ENCODE measurements at regions not wholly inside any gene's neighbourhood (a gene's known extent, or its start where the extent isn't known, plus 50 kb on each side); places are given as distances from the start of the nearest gene placed in this dataset.

DNA sequence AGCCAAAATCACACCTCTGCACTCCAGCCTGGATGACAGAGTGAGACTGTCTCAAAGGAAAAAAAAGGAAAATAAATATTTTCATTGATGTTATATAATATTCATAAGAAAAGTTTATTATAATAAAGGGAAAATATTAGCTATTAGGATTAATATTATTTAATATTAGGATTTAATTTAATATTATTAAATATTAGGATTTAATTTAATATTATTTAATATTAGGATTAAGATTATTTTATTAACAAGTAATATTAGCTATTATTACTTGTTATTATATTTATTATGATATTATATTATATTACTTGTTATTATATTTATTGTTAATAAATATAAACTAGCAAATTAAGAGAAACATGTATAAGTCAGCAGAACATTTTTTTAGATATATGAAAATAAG lies 518.1 kb downstream of the FSCB start:
- DNase-seq, result no peak
- H3K36me3 Mint-ChIP-seq, result no peaks in the 10 kb centered on the region
- no peaks in the 10 kb centered on the region for H3K27me3 Mint-ChIP-seq
- no peak overlapping the region for H3K27ac Mint-ChIP-seq
- H3K4me1 Mint-ChIP-seq, result no peaks in the 10 kb centered on the region
- peaks cover 3% of the 10 kb centered on the region for H3K9me3 Mint-ChIP-seq
- H3K4me3 Mint-ChIP-seq, result no peak overlapping the region

DNA sequence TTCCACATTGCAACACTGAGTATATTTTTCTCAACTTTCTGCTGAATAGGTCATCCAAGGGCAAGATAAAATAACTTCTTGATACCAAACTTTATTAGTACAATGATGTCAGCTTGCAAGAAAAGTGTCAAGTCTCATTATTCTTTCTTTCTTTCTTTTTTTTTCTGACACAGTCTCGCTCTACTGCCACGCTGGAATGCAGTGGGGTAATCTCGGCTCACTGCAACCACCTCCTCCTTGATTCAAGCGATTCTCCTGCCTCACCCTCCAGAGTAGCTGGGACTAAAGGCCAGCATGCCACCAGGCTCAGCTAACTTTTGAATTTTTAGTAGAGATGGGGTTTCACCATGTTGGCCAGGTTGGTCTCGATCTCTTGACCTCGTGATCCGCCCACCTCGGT lies 523.4 kb downstream of the FSCB start:
- DNase-seq, result no peak
- peaks cover 8% of the 10 kb centered on the region for H3K9me3 Mint-ChIP-seq
- no peaks in the 10 kb centered on the region for H3K4me1 Mint-ChIP-seq
- H3K27me3 Mint-ChIP-seq, result no peaks in the 10 kb centered on the region
- H3K36me3 Mint-ChIP-seq, result no peaks in the 10 kb centered on the region
- H3K27ac Mint-ChIP-seq, result no peak overlapping the region
- H3K4me3 Mint-ChIP-seq, result no peak overlapping the region

DNA sequence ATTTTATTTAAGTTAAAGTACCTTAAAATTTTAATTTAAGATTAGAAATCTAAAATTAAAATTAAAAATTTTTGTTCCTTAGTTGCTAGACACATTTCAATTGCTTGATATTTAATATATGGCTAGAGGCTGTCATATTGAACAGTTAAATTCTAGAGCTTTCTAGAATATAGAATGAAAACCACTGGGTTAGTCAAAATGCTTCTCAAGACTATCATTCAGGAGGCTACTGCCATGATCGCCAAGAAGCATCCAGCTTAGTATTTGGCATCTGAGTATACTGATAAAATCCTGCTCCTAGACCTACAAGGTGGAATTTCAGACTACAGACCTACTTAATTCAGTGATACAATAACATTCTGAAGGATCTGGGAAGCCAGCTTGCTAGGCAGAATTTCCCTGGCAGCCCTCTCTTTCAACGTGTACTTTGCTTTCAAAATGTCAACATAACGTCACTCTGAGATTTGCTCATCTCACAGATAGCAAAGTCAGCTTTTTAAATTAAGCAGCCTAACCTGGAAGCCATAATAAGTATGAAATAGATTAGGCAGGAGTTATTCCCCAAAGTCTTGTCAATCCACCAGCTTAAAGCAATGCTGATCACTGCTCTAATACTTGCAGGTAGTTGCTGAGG lies 525.8 kb downstream of the FSCB start:
- no peak overlapping the region for H3K4me3 Mint-ChIP-seq
- peaks cover 10% of the 10 kb centered on the region for H3K9me3 Mint-ChIP-seq

DNA sequence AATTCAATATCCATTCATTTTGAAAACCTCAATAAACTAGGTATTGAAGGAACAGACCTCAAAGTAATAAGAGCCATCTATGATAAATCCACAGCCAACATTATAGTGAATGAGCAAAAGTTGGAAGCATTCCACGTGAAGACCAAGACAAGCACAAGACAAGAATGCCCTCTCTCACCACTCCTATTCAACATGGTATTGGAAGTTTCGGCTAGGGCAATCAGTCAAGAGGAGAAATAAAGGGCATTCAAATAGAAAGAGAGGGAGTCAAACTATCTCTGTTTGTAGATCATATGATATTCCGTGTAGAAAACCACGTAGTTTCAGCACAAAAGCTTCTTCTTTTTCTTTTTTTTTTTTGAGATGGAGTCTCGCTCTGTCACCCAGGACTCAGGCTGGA lies 550.3 kb downstream of the FSCB start:
- no peak for DNase-seq
- no peaks in the 10 kb centered on the region for H3K36me3 Mint-ChIP-seq
- H3K4me1 Mint-ChIP-seq, result no peaks in the 10 kb centered on the region
- H3K27ac Mint-ChIP-seq, result no peak overlapping the region
- H3K27me3 Mint-ChIP-seq, result no peaks in the 10 kb centered on the region
- no peak overlapping the region for H3K4me3 Mint-ChIP-seq
- peaks cover 2% of the 10 kb centered on the region for H3K9me3 Mint-ChIP-seq

More for the DNA sequence above, 525.8 kb downstream of the FSCB start:
- no peak for DNase-seq
- no peaks in the 10 kb centered on the region for H3K27me3 Mint-ChIP-seq
- no peaks in the 10 kb centered on the region for H3K36me3 Mint-ChIP-seq
- no peak overlapping the region for H3K27ac Mint-ChIP-seq
- H3K4me1 Mint-ChIP-seq, result no peaks in the 10 kb centered on the region

DNA sequence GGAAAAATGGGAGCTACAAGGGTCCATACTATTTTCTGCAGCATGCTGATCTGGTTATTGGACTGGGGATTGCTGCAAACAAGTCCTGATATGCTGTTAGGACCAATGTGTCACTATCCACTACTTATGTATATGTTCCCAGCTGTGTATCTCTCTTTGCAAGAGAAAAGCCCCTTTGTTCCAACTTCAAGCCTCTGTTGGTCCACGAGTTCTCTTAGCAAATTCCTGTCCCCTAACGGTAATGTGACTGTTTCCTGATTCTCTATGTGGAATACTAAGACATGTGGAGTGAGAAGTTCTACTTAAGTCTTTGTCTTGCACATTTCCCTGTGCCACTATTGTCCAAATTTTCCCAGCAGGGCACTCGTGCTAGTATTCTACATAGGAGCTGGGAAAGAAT lies 557.7 kb downstream of the FSCB start:
- Mint-ChIP-seq H3K4me3 (no peak overlapping the region), H3K36me3 (no peaks in the 10 kb centered on the region), H3K9me3 (peaks cover 2% of the 10 kb centered on the region), H3K27ac (no peak overlapping the region), H3K27me3 (no peaks in the 10 kb centered on the region), H3K4me1 (no peaks in the 10 kb centered on the region)
- DNase-seq, result no peak

DNA sequence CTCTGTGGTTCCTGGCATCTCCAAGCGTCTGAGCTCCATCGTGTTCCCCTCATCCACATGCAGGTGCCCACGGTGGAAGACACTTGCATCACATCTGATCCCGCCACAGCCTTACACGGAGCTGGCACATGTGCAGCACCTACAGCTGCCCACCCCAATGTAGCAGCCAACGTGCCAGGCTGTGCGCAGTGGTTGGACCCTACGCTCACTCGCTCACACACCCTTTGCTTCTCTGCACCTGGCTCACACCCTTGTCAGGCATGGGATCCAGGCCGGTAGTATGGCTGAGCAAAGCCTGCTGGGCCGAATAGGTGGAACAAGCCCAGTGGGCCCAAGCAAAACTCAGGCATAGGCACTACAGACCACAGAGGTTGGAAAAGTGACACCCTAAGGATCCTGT lies 567.2 kb downstream of the FSCB start:
- no peak overlapping the region for H3K4me3 Mint-ChIP-seq
- no peak for DNase-seq
- H3K4me1 Mint-ChIP-seq, result no peaks in the 10 kb centered on the region
- H3K9me3 Mint-ChIP-seq, result peaks cover 5% of the 10 kb centered on the region
- no peaks in the 10 kb centered on the region for H3K36me3 Mint-ChIP-seq
- H3K27ac Mint-ChIP-seq, result no peak overlapping the region
- H3K27me3 Mint-ChIP-seq, result no peaks in the 10 kb centered on the region

DNA sequence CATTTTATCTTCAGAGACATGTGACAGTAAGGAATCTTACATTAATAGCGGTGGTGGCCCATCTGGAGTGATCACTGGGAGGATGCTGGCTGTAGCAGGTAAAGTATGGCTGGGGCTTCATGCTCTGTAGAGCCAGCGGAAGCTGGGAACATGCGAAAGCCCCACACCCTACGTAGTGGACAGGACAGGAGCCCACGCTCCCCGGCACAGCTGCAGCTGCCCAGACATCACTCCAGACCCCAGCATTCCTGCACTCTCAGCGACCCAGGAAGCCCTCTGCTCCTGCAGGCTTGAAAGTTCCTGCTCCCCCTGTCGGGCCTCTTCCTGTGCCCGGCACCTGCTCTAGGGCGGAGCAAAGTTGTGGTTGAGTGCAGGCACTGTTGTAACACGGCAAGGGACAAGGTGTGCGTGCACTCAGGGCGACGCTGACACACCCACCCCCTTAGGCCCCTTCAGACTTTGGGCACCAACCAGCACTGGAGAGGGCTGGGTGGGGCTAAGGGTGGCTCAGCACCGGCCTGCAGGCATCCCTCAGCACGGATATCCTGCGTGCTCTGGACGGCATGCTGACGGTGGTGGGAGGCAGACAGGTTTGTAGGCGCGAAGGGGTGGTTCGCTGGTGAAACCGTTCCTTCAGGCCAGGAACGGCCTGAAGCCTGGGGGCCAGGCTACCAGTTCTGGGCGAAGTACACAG lies 568.3 kb downstream of the FSCB start:
- Mint-ChIP-seq H3K36me3 (no peaks in the 10 kb centered on the region), H3K27ac (no peak overlapping the region), H3K27me3 (no peaks in the 10 kb centered on the region), H3K4me3 (no peak overlapping the region), H3K4me1 (no peaks in the 10 kb centered on the region), H3K9me3 (peaks cover 5% of the 10 kb centered on the region)
- DNase-seq, result no peak

DNA sequence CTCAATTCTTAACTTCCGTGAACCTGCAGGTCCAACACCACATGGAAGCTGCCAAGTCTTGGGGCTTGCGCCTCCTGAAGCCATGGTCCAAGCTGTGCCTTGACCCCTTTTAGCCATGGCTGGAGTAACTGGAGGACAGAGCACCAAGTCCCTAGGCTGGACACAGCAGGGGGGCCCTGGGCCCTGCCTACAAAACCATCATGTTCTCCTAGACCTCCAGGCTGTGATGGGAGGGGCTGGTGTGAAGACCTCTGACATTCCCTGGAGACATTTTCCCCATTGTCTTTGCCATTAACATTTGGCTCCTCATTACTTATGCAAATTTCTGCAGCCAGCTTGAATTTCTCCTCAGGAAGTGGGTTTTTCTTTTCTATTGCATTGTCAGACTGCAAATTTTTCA lies 570.1 kb downstream of the FSCB start:
- Mint-ChIP-seq H3K4me3 (no peak overlapping the region), H3K27me3 (no peaks in the 10 kb centered on the region), H3K4me1 (no peaks in the 10 kb centered on the region), H3K27ac (no peak overlapping the region), H3K36me3 (no peaks in the 10 kb centered on the region), H3K9me3 (peaks cover 1% of the 10 kb centered on the region)
- DNase-seq, result no peak

DNA sequence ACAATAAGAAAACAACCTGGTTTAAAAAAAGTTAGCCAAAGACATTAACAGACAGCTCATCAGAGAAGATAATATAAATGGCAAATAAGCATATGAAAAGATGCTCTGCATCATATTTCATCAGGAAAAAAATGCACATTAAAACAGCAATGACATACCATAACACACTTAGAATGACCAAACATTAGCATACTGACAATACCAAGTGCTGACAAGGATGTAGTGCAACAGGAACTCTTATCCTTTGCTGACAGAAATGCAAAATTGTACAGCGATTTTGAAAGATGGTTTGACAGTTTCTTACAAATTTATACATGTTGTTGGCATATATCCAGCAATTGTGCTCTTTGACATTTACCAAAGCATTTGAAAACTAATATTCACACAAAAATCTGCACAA lies 573.0 kb downstream of the FSCB start:
- H3K36me3 Mint-ChIP-seq, result no peaks in the 10 kb centered on the region
- H3K27me3 Mint-ChIP-seq, result no peaks in the 10 kb centered on the region
- DNase-seq, result no peak
- H3K4me1 Mint-ChIP-seq, result no peaks in the 10 kb centered on the region
- H3K4me3 Mint-ChIP-seq, result no peak overlapping the region
- H3K9me3 Mint-ChIP-seq, result peaks cover 8% of the 10 kb centered on the region
- H3K27ac Mint-ChIP-seq, result no peak overlapping the region

DNA sequence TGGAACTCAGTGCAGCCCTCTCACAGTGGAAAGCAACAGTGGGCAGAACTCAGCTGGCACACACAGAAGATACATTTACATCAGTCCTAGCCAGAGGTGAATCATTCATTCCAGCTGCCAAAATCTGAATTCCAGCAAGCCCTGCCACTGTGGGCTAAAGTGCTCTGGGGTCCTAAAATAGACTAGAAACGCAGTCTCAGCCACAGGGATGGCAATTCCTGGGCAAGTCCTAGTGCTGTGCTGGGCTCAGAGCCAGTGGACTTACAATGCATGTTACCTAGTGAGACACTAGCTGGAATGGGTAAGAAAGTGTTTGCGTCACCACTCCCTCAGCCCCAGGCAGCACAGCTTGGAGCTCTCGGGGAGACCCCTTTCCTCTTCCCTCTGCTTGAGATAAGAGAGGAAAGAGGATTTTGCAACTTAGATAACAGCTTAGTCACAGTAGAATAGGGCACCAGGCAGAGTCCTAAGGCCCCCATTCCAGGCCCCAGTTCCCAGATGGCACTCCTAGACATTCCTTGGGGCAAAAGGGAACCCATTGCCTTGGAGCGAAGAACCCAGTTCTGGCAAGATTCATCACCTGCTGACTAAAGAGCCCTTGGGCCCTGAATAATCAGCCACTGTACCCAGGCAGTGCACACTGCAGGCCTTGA lies 592.9 kb downstream of the FSCB start:
- no peaks in the 10 kb centered on the region for H3K36me3 Mint-ChIP-seq
- no peak overlapping the region for H3K4me3 Mint-ChIP-seq
- DNase-seq, result no peak
- H3K27me3 Mint-ChIP-seq, result no peaks in the 10 kb centered on the region
- no peak overlapping the region for H3K27ac Mint-ChIP-seq
- H3K9me3 Mint-ChIP-seq, result peaks cover 1% of the 10 kb centered on the region
- no peaks in the 10 kb centered on the region for H3K4me1 Mint-ChIP-seq

DNA sequence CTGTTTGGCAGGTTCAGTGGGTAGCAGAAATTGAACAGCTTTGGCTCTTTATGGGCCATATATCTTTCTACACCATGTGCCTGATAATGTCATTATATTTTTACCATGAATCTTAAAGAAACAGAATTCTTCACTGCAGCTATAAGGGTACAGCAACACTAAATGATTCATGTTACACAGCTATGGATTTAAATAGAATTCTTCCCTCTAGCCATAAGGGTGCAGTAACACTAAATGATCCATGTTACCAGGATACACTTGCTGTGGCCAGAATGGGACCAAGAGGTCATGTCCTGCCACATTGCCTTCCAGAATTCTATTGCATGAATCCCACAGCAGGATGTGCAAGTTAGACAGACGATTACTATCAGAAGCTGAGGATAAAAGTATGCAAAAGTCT lies 603.9 kb downstream of the FSCB start:
- no peak for DNase-seq
- Mint-ChIP-seq H3K27ac (no peak overlapping the region), H3K4me3 (no peak overlapping the region), H3K9me3 (peaks cover 6% of the 10 kb centered on the region), H3K4me1 (no peaks in the 10 kb centered on the region), H3K27me3 (no peaks in the 10 kb centered on the region), H3K36me3 (no peaks in the 10 kb centered on the region)

DNA sequence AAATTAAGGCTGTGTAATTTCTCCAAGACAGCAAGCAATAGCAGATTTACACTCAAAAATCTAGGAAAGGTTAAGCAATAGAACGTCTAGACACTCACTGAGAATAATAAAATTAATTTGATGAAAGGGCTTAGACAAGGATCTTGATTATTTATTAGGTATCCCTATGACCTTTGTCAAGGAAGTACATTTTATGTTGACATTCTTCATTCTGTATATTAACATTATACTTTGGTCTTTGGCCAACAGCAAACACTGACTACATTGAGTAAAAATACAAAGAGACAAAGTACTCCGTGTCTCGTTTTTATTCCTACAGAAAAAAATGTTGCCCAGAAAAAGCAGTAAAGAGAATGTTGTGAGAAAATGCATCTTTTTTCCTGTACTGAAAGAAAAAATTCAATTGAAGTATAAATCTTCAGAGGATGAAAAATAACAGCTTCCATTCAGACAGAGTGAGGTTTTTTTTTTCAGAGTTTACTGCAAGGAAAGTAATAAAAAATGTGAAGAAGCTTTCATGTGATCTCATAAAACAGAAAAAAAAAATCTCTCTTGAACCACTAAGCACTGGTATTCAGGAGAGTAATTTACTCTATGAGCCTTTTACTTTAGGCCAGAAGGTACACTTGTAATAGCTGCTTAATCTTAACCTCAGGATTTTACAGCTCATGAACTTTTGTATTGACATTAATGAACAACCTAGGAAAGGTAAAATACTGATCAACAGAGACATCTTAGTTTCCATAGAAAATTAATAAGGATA lies 605.0 kb downstream of the FSCB start:
- no peaks in the 10 kb centered on the region for H3K27me3 Mint-ChIP-seq
- peaks cover 6% of the 10 kb centered on the region for H3K9me3 Mint-ChIP-seq

DNA sequence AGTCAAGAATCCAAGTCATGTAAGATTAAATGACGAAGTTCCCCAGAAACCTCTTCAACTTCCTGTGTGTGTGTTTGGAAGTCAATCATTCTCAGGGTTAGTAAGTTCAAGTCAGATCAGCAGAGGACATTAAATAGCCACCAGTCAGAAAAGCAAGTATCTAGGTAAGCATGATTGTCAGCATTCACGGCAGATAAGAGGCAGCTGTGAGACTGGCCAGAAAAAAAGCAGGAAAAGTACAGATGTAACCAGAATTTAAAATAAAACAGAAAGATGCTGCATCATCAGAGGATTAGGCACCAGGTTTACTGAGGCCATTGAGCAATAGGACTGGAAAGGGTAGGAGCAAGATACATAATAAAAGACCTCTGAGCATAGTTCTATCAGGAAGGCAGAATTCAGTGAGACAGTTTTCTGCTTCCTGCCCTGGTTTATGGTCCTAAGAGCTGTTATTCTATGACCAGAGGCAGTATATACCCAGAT lies 606.9 kb downstream of the FSCB start:
- H3K9me3 Mint-ChIP-seq, result peaks cover 1% of the 10 kb centered on the region
- no peaks in the 10 kb centered on the region for H3K36me3 Mint-ChIP-seq
- no peaks in the 10 kb centered on the region for H3K27me3 Mint-ChIP-seq
- H3K27ac Mint-ChIP-seq, result no peak overlapping the region
- H3K4me3 Mint-ChIP-seq, result no peak overlapping the region
- DNase-seq, result no peak
- no peaks in the 10 kb centered on the region for H3K4me1 Mint-ChIP-seq

More for the DNA sequence above, 605.0 kb downstream of the FSCB start:
- H3K27ac Mint-ChIP-seq, result no peak overlapping the region
- no peak for DNase-seq
- no peak overlapping the region for H3K4me3 Mint-ChIP-seq
- no peaks in the 10 kb centered on the region for H3K36me3 Mint-ChIP-seq
- H3K4me1 Mint-ChIP-seq, result no peaks in the 10 kb centered on the region

DNA sequence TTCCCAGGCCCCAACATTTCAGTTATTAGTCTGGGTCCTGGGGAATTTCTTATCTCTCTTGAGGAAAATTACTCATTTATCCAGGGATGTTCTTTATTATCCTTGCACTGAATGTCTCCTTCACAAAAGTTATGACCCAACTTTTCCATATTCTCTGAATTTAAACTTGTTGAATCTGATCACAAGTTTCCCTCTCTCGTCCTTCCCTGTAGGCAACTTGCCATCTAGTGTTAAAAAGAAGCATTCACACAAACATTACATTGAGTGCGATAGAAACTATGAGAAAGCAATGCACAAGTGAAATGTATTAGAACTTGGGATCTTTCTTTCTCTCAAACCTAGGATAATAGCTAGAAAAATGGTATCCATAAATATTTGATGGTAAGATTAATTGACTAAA lies 608.4 kb downstream of the FSCB start:
- Mint-ChIP-seq H3K36me3 (no peaks in the 10 kb centered on the region), H3K27me3 (no peaks in the 10 kb centered on the region), H3K27ac (no peak overlapping the region), H3K4me3 (no peak overlapping the region), H3K9me3 (peaks cover 6% of the 10 kb centered on the region), H3K4me1 (no peaks in the 10 kb centered on the region)
- DNase-seq, result no peak

DNA sequence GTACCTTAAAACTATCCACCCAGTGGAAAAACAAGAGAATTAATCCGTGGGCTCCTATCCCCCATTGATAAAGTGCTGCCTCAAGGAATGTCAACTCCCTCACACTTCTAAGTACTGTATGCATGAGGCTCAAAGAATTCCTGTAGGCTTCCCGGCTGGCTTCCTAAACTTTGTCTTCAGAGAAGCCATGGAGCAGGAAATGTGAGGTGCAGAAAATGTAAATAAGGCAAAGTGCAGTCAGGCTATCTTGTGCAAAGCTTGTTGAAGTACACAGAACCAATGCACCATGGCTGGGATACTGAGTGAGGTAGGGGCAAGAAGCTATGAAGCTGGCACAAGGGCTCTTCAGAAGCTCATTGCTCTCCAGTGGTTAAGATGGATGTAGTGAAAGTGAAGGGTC lies 611.0 kb downstream of the FSCB start:
- DNase-seq, result no peak
- H3K27me3 Mint-ChIP-seq, result no peaks in the 10 kb centered on the region
- no peak overlapping the region for H3K27ac Mint-ChIP-seq
- H3K4me1 Mint-ChIP-seq, result no peaks in the 10 kb centered on the region
- no peak overlapping the region for H3K4me3 Mint-ChIP-seq
- peaks cover 6% of the 10 kb centered on the region for H3K9me3 Mint-ChIP-seq
- H3K36me3 Mint-ChIP-seq, result no peaks in the 10 kb centered on the region
